ENCODE measurements at regions not wholly inside any gene's neighbourhood (a gene's known extent, or its start where the extent isn't known, plus 50 kb on each side); places are given as distances from the start of the nearest gene placed in this dataset.

GRCh38 chr9:81002242-81002641 is 687.1 kb downstream of the TLE1 start:
- 4% methylated on average over 3 of the region's 3 CpGs for WGBS (ENCODE audit: low lambda C conversion rate)
- Histone ChIP-seq H3K36me3 (replicated peaks in 1 of 2; ENCODE audit: control insufficient read depth in 1 of 2, insufficient read depth in 2 of 2, low read length in 2 of 2) (no peaks in the 10 kb centered on the region), H3K9me3 (ENCODE audit: low read length) (no peaks in the 10 kb centered on the region), H3K4me2 (ENCODE audit: low read depth, low read length) (no peak overlapping the region), H4K20me1 (ENCODE audit: insufficient read depth, low read length) (no peaks in the 10 kb centered on the region), H3K27me3 (ENCODE audit: control insufficient read depth in 1 of 2, insufficient read depth in 2 of 2, low read length in 2 of 2) (no peaks in the 10 kb centered on the region), H3K79me2 (ENCODE audit: insufficient read depth, low read length) (no peaks in the 10 kb centered on the region), H3K4me3 (replicated peaks in 1 of 3; ENCODE audit: insufficient read depth in 1 of 3, low read depth in 2 of 3, low read length in 3 of 3) (no peak overlapping the region), H3K9ac (ENCODE audit: insufficient read depth, low read depth, low read length) (no peak overlapping the region), H3K27ac (ENCODE audit: extremely low read length, insufficient read depth, low read length) (no peak overlapping the region), H2AFZ (ENCODE audit: low read length) (no peak overlapping the region), H3K4me1 (ENCODE audit: insufficient read depth, low read length) (no peaks in the 10 kb centered on the region)
- DNase-seq (ENCODE audit: low spot score), result peak; percentile 1
- in situ Hi-C loops (cut with HindIII; ENCODE audit: extremely low pct_ligation_motif_present, low pct_unique_long_range_greater_than_20kb), result no loop called here
- ATAC-seq, result no peak
- POLR2A ChIA-PET, result no interaction called here
- intact Hi-C loops (cut with micrococcal nuclease; ENCODE audit: unreplicated experiment), result no loop called here
- no peak for TF ChIP-seq ZNF451 (CRISPR knock-in tag; IDR thresholded peaks at IDR 0.05)
- no peak for TF ChIP-seq ZNF616 (CRISPR knock-in tag; IDR thresholded peaks at IDR 0.05; ENCODE audit: low read depth)
- no peak for TF ChIP-seq ZNF552 (CRISPR knock-in tag; IDR thresholded peaks at IDR 0.05; ENCODE audit: borderline replicate concordance)
- TF ChIP-seq ZNF724P (CRISPR knock-in tag; IDR thresholded peaks at IDR 0.05; ENCODE audit: borderline replicate concordance), result no peak
- TF ChIP-seq ATF7 (IDR thresholded peaks at IDR 0.05), result no peak
- TF ChIP-seq ATF7 (CRISPR knock-in tag; IDR thresholded peaks at IDR 0.05), result no peak
- TF ChIP-seq ZNF570 (CRISPR knock-in tag; IDR thresholded peaks at IDR 0.05; ENCODE audit: borderline replicate concordance), result no peak
- no peak for TF ChIP-seq MIER2 (CRISPR knock-in tag; IDR thresholded peaks at IDR 0.05)
- TF ChIP-seq, protein P1, sequence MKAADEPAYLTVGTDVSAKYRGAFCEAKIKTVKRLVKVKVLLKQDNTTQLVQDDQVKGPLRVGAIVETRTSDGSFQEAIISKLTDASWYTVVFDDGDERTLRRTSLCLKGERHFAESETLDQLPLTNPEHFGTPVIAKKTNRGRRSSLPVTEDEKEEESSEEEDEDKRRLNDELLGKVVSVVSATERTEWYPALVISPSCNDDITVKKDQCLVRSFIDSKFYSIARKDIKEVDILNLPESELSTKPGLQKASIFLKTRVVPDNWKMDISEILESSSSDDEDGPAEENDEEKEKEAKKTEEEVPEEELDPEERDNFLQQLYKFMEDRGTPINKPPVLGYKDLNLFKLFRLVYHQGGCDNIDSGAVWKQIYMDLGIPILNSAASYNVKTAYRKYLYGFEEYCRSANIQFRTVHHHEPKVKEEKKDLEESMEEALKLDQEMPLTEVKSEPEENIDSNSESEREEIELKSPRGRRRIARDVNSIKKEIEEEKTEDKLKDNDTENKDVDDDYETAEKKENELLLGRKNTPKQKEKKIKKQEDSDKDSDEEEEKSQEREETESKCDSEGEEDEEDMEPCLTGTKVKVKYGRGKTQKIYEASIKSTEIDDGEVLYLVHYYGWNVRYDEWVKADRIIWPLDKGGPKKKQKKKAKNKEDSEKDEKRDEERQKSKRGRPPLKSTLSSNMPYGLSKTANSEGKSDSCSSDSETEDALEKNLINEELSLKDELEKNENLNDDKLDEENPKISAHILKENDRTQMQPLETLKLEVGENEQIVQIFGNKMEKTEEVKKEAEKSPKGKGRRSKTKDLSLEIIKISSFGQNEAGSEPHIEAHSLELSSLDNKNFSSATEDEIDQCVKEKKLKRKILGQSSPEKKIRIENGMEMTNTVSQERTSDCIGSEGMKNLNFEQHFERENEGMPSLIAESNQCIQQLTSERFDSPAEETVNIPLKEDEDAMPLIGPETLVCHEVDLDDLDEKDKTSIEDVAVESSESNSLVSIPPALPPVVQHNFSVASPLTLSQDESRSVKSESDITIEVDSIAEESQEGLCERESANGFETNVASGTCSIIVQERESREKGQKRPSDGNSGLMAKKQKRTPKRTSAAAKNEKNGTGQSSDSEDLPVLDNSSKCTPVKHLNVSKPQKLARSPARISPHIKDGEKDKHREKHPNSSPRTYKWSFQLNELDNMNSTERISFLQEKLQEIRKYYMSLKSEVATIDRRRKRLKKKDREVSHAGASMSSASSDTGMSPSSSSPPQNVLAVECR (CRISPR knock-in tag; IDR thresholded peaks at IDR 0.05; ENCODE audit: borderline replicate concordance), result no peak
- TF ChIP-seq ASH2L (IDR thresholded peaks at IDR 0.05; ENCODE audit: insufficient read length, low read depth, low read length), result no peak
- TF ChIP-seq ZNF44 (CRISPR knock-in tag; IDR thresholded peaks at IDR 0.05), result no peak
- TF ChIP-seq ZNF253 (CRISPR knock-in tag; IDR thresholded peaks at IDR 0.05; ENCODE audit: borderline replicate concordance), result no peak
- no peak for TF ChIP-seq RFXANK (CRISPR knock-in tag; IDR thresholded peaks at IDR 0.05)
- TF ChIP-seq TCF7 (IDR thresholded peaks at IDR 0.05; ENCODE audit: low read depth), result no peak
- no peak for TF ChIP-seq BHLHE40 (IDR thresholded peaks at IDR 0.05; ENCODE audit: low read length)
- no peak for TF ChIP-seq ARID2 (CRISPR knock-in tag; IDR thresholded peaks at IDR 0.05; ENCODE audit: borderline replicate concordance)
- no peak for TF ChIP-seq MAFG (CRISPR knock-in tag; IDR thresholded peaks at IDR 0.05)
- TF ChIP-seq, protein P2, sequence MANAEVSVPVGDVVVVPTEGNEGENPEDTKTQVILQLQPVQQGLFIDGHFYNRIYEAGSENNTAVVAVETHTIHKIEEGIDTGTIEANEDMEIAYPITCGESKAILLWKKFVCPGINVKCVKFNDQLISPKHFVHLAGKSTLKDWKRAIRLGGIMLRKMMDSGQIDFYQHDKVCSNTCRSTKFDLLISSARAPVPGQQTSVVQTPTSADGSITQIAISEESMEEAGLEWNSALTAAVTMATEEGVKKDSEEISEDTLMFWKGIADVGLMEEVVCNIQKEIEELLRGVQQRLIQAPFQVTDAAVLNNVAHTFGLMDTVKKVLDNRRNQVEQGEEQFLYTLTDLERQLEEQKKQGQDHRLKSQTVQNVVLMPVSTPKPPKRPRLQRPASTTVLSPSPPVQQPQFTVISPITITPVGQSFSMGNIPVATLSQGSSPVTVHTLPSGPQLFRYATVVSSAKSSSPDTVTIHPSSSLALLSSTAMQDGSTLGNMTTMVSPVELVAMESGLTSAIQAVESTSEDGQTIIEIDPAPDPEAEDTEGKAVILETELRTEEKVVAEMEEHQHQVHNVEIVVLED (CRISPR knock-in tag; IDR thresholded peaks at IDR 0.05; ENCODE audit: borderline replicate concordance), result no peak
- TF ChIP-seq ZNF160 (CRISPR knock-in tag; IDR thresholded peaks at IDR 0.05), result no peak
- no peak for TF ChIP-seq MED1 (CRISPR knock-in tag; IDR thresholded peaks at IDR 0.05)
- CTCF ChIA-PET (ENCODE audit: low intra/inter-chr PET ratio, low total read pairs), result no interaction called here
- no TSS peak for BruUV-seq (replicated peaks)
- no peak for FAIRE-seq
